ENCODE measurements at regions not wholly inside any gene's neighbourhood (a gene's known extent, or its start where the extent isn't known, plus 50 kb on each side); places are given as distances from the start of the nearest gene placed in this dataset.

- TF ChIP-seq CTCF (IDR thresholded peaks at IDR 0.05) (no peak), POLR2A (IDR thresholded peaks at IDR 0.05) (no peak)
Observed at GRCh38 chr10:36526033-36526432, 599.4 kb upstream of the ANKRD30A start.
